ENCODE measurements at regions not wholly inside any gene's neighbourhood (a gene's known extent, or its start where the extent isn't known, plus 50 kb on each side); places are given as distances from the start of the nearest gene placed in this dataset.

- in situ Hi-C loops (cut with HindIII; ENCODE audit: low sequenced_read_pairs) = no loop called here
- no peak overlapping the region for H3K4me3 ChIP-seq (ENCODE audit: low read depth, low read length)
- DNase-seq (ENCODE audit: low read depth, low spot score) = no peak
- no peak for TF ChIP-seq CTCF (IDR thresholded peaks at IDR 0.05; ENCODE audit: low read depth, low read length)
These were observed 487.3 kb upstream of the JARID2 start for GRCh38 chr6:14758421-14759081.

GRCh38 chr6:14759976-14760672, 485.7 kb upstream of the JARID2 start:
- in situ Hi-C loops (cut with HindIII; ENCODE audit: low sequenced_read_pairs) = no loop called here
- no peak overlapping the region for H3K4me3 ChIP-seq (ENCODE audit: low read depth, low read length)
- no peak for TF ChIP-seq CTCF (IDR thresholded peaks at IDR 0.05; ENCODE audit: low read depth, low read length)

GRCh38 chr6:14762077-14762476, 483.8 kb upstream of the JARID2 start:
- TF ChIP-seq CTCF (IDR thresholded peaks at IDR 0.05; ENCODE audit: low read depth, low read length) = no peak
- in situ Hi-C loops (cut with HindIII; ENCODE audit: low sequenced_read_pairs) = no loop called here
- H3K4me3 ChIP-seq (ENCODE audit: low read depth, low read length) = no peak overlapping the region
- no peak for DNase-seq (ENCODE audit: low read depth, low spot score)

More at GRCh38 chr6:14759976-14760672, 485.7 kb upstream of the JARID2 start:
- DNase-seq (ENCODE audit: low read depth, low spot score) = no peak

- H3K4me3 ChIP-seq (ENCODE audit: low read depth, low read length) = no peak overlapping the region
- in situ Hi-C loops (cut with HindIII; ENCODE audit: low sequenced_read_pairs) = no loop called here
- TF ChIP-seq CTCF (IDR thresholded peaks at IDR 0.05; ENCODE audit: low read depth, low read length) = no peak
- DNase-seq (ENCODE audit: low read depth, low spot score) = no peak
These were observed 482.7 kb upstream of the JARID2 start for GRCh38 chr6:14763139-14763538.

GRCh38 chr6:14763616-14764015, 482.3 kb upstream of the JARID2 start:
- no peak for TF ChIP-seq CTCF (IDR thresholded peaks at IDR 0.05; ENCODE audit: low read depth, low read length)
- no peak for DNase-seq (ENCODE audit: low read depth, low spot score)
- H3K4me3 ChIP-seq (ENCODE audit: low read depth, low read length) = no peak overlapping the region
- in situ Hi-C loops (cut with HindIII; ENCODE audit: low sequenced_read_pairs) = no loop called here

GRCh38 chr6:14765106-14765505, 480.8 kb upstream of the JARID2 start:
- no peak for TF ChIP-seq CTCF (IDR thresholded peaks at IDR 0.05; ENCODE audit: low read depth, low read length)
- in situ Hi-C loops (cut with HindIII; ENCODE audit: low sequenced_read_pairs) = no loop called here
- DNase-seq (ENCODE audit: low read depth, low spot score) = no peak
- H3K4me3 ChIP-seq (ENCODE audit: low read depth, low read length) = no peak overlapping the region

Data from astrocyte of the spinal cord (primary cell).